AG04450 (cell line): ENCODE measurements at regions not wholly inside any gene's neighbourhood (a gene's known extent, or its start where the extent isn't known, plus 50 kb on each side); places are given as distances from the start of the nearest gene placed in this dataset.

ENCODE experiments used
- CTCF ChIA-PET: fragments of 300-600, 350-600 bp; formaldehyde crosslinking; extraction: SDS; loops from one replicate; lab custom pipeline; 2022; ENCODE audit warnings: antibody characterized with exemption, inconsistent platforms; lab: Charles Lee
- POLR2A ChIA-PET: fragments of 350-600 bp; formaldehyde crosslinking; extraction: SDS; loops from one replicate; lab custom pipeline; 2021; ENCODE audit warnings: antibody characterized with exemption, inconsistent platforms; lab: Yijun Ruan, JAX
- DNase-seq: peaks from one replicate; pipeline ENCODE4 v3.0.0-alpha.2; 2011; ENCODE audit warnings: low read depth, low spot score
- H3K27ac ChIP-seq: one replicate; pipeline ENCODE4 v1.5.1; 2012; ENCODE audit warnings: low read depth, low read length, control low read depth
- H3K27me3 ChIP-seq: one replicate; pipeline ENCODE4 v1.6.0; 2012; ENCODE audit warnings: low read length; ENCODE audit not compliant: control insufficient read depth, insufficient read depth
- H3K4me3 ChIP-seq: 2 replicates; pipeline ENCODE4 v1.5.1; 2011; ENCODE audit warnings: mild to moderate bottlenecking, low read depth, low read length, control low read depth
- H3K9me3 ChIP-seq: 2 replicates; pipeline ENCODE4 v1.5.1; 2012; ENCODE audit warnings: low read length; ENCODE audit not compliant: control insufficient read depth, insufficient read depth
- CTCF ChIP-seq: IDR thresholded peaks from 2 replicates; pipeline ENCODE4 v1.5.1; 2011; ENCODE audit warnings: low read depth, low read length, control low read depth, inconsistent platforms

GRCh38 chr9:135255841-135256580 lies 168.5 kb downstream of the OLFM1 start:
- no peak for TF ChIP-seq CTCF
- Histone ChIP-seq H3K4me3 (no peak overlapping the region), H3K27me3 (no peaks in the 10 kb centered on the region), H3K27ac (no peak overlapping the region), H3K9me3 (peaks cover 83% of the 10 kb centered on the region)
- ChIA-PET CTCF (no interaction called here), POLR2A (no interaction called here)
- DNase-seq = no peak

DNA sequence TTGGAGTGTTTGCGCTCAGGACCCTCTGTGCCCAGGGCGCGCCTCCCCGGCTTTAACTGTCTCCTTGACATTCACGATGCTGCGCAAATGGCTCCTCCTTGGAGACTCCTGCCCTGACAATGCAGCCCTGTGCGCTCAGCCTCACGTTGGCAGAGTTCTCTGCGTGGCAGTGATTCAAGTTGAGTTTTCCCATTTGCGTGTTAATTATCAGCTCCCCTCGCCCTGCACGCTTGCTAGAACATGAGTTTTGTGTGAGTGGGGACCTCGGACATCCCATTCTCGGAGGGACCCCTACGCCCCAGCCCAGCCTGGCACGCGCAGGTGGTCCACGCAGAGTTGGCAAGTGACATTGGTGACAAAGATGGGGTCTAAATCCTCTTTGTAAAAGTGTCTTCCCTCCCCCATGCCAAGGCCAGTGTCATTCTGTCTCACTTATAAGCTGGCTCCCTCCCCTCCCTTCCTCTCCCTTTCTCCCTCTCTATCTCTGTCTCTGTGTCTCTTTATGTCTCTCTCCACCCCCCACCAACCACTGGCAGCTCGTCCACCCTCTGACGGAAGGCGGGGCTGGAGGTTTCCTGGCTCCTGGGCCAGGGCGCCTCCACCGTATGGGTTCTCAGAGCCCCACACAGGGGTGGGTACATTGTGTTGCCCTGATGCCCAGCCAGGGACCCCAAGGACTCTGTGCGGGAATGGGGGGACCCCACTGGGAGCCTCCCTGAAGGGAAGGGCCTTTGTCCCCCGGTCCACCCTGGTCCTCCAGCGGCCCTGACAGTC lies 169.3 kb downstream of the OLFM1 start:
- Histone ChIP-seq H3K27me3 (no peaks in the 10 kb centered on the region), H3K4me3 (no peak overlapping the region), H3K27ac (no peak overlapping the region), H3K9me3 (peaks cover 76% of the 10 kb centered on the region)
- no peak for DNase-seq
- ChIA-PET POLR2A (no interaction called here), CTCF (no interaction called here)
- TF ChIP-seq CTCF = no peak

- CTCF ChIA-PET = no interaction called here
- TF ChIP-seq CTCF = no peak
- DNase-seq = no peak
- Histone ChIP-seq H3K27me3 (no peaks in the 10 kb centered on the region), H3K27ac (no peak overlapping the region), H3K4me3 (no peak overlapping the region), H3K9me3 (peaks cover 78% of the 10 kb centered on the region)
- POLR2A ChIA-PET = no interaction called here
Measured at GRCh38 chr9:135258461-135258860, 171.0 kb downstream of the OLFM1 start.

DNA sequence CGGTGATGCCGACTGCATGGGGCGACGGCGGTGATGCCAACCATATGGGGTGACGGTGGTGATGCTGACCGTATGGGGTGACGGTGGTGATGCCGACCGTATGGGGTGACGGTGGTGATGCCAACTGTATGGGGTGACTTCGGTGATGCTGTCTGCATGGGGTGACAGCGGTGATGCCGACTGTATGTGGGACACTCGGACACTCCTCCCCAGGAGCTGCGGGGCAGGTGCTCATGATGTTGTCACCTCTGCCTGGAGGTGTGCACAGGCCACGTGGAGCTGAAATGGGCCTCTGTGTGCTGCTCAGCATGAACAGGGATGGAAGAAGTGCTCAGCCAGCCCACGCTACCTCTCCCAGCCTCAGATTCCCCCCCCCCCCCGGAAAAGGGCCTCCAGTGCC lies 171.8 kb downstream of the OLFM1 start:
- H3K27me3 ChIP-seq = no peaks in the 10 kb centered on the region
- no peak overlapping the region for H3K27ac ChIP-seq
- peaks cover 73% of the 10 kb centered on the region for H3K9me3 ChIP-seq
- no peak overlapping the region for H3K4me3 ChIP-seq
- ChIA-PET CTCF (no interaction called here), POLR2A (no interaction called here)
- DNase-seq = no peak
- no peak for TF ChIP-seq CTCF
